NCI-H82 (cell line): ENCODE measurements at regions not wholly inside any gene's neighbourhood (a gene's known extent, or its start where the extent isn't known, plus 50 kb on each side); places are given as distances from the start of the nearest gene placed in this dataset.

ENCODE experiments used
- DNase-seq: peaks from one replicate; lab custom pipeline; 2025; lab: John Stamatoyannopoulos, UW

- no peak for DNase-seq
These were observed 280.7 kb downstream of the SLITRK1 start for GRCh38 chr13:83601539-83601938.

GRCh38 chr13:83592095-83592494 lies 290.2 kb downstream of the SLITRK1 start:
- DNase-seq, result no peak

GRCh38 chr13:83589814-83590213 lies 292.5 kb downstream of the SLITRK1 start:
- DNase-seq, result no peak

GRCh38 chr13:83577183-83577582 lies 305.1 kb downstream of the SLITRK1 start:
- no peak for DNase-seq

GRCh38 chr13:83568019-83568418 lies 314.3 kb downstream of the SLITRK1 start:
- DNase-seq, result no peak

- no peak for DNase-seq
These were observed 318.8 kb downstream of the SLITRK1 start for GRCh38 chr13:83563499-83563898.

- no peak for DNase-seq
These were observed 324.4 kb downstream of the SLITRK1 start for GRCh38 chr13:83557845-83558244.

- no peak for DNase-seq
These were observed 332.6 kb downstream of the SLITRK1 start for GRCh38 chr13:83549671-83550070.

- no peak for DNase-seq
These were observed 335.2 kb downstream of the SLITRK1 start for GRCh38 chr13:83547043-83547442.

- DNase-seq, result no peak
These were observed 335.8 kb downstream of the SLITRK1 start for GRCh38 chr13:83546476-83546875.

- no peak for DNase-seq
These were observed 343.6 kb downstream of the SLITRK1 start for GRCh38 chr13:83538636-83539035.

GRCh38 chr13:83536941-83537340 lies 345.3 kb downstream of the SLITRK1 start:
- DNase-seq, result no peak

GRCh38 chr13:83536153-83536552 lies 346.1 kb downstream of the SLITRK1 start:
- no peak for DNase-seq

- DNase-seq, result no peak
These were observed 349.5 kb downstream of the SLITRK1 start for GRCh38 chr13:83532809-83533208.

- DNase-seq, result no peak
These were observed 351.3 kb downstream of the SLITRK1 start for GRCh38 chr13:83531022-83531421.

- DNase-seq, result no peak
These were observed 365.5 kb downstream of the SLITRK1 start for GRCh38 chr13:83516781-83517180.

GRCh38 chr13:83515268-83516015 lies 366.8 kb downstream of the SLITRK1 start:
- DNase-seq, result no peak

GRCh38 chr13:83508771-83509301 lies 373.4 kb downstream of the SLITRK1 start:
- DNase-seq, result no peak

GRCh38 chr13:83503424-83503823 lies 378.9 kb downstream of the SLITRK1 start:
- no peak for DNase-seq

- no peak for DNase-seq
These were observed 383.0 kb downstream of the SLITRK1 start for GRCh38 chr13:83499286-83499685.

GRCh38 chr13:83498481-83499190 lies 383.6 kb downstream of the SLITRK1 start:
- DNase-seq, result no peak

- DNase-seq, result no peak
These were observed 384.2 kb downstream of the SLITRK1 start for GRCh38 chr13:83498045-83498444.

- DNase-seq, result no peak
These were observed 385.8 kb downstream of the SLITRK1 start for GRCh38 chr13:83496501-83496900.
